Neural progenitor cell (in vitro differentiated cells): ENCODE measurements at regions not wholly inside any gene's neighbourhood (a gene's known extent, or its start where the extent isn't known, plus 50 kb on each side); places are given as distances from the start of the nearest gene placed in this dataset.

Source experiments
- DNase-seq: peaks from one replicate; pipeline ENCODE4 v3.0.0-alpha.2; 2016; ENCODE audit warnings: low spot score
- H2AFZ ChIP-seq: fragments of 200-600 bp; sonication (generic); replicated peaks from 2 replicates; pipeline ENCODE4 v1.6.1; 2016; ENCODE audit warnings: antibody characterized with exemption
- H3F3A ChIP-seq: fragments of 200-600 bp; sonication (generic); 2 replicates; pipeline ENCODE4 v1.6.1; 2016; ENCODE audit warnings: antibody characterized with exemption, low read depth
- H3K27ac ChIP-seq: fragments of 200-600 bp; sonication (generic); 2 replicates; pipeline ENCODE4 v1.5.1; 2016; ENCODE audit warnings: mild to moderate bottlenecking
- H3K27me3 ChIP-seq: fragments of 200-600 bp; sonication (generic); 2 replicates; pipeline ENCODE4 v1.6.1; 2016; ENCODE audit warnings: mild to moderate bottlenecking, moderate library complexity
- H3K36me3 ChIP-seq: fragments of 200-600 bp; sonication (generic); 2 replicates; pipeline ENCODE4 v1.5.1; 2016
- H3K4me1 ChIP-seq: fragments of 200-600 bp; sonication (generic); 2 replicates; pipeline ENCODE4 v1.6.1; 2016; ENCODE audit warnings: mixed run types
- H3K4me2 ChIP-seq: fragments of 200-600 bp; sonication (generic); 2 replicates; pipeline ENCODE4 v1.6.1; 2016
- H3K4me3 ChIP-seq: fragments of 200-600 bp; sonication (generic); 2 replicates; pipeline ENCODE4 v1.5.1; 2016
- H3K79me2 ChIP-seq: fragments of 200-600 bp; sonication (generic); 2 replicates; pipeline ENCODE4 v1.6.1; 2016; ENCODE audit warnings: low read depth
- H3K9ac ChIP-seq: fragments of 200-600 bp; sonication (generic); 2 replicates; pipeline ENCODE4 v1.6.1; 2016
- H3K9me3 ChIP-seq: fragments of 200-600 bp; sonication (generic); 2 replicates; pipeline ENCODE4 v1.5.1; 2016; ENCODE audit warnings: low read depth
- H4K20me1 ChIP-seq: fragments of 200-600 bp; sonication (generic); 2 replicates; pipeline ENCODE4 v1.6.1; 2016; ENCODE audit warnings: low read depth
- H3K27ac Mint-ChIP-seq: 3 replicates; pipeline ENCODE4 v1.8.0; 2021; ENCODE audit warnings: mixed read lengths
- H3K27me3 Mint-ChIP-seq: 2 replicates; pipeline ENCODE4 v1.8.0; 2022; ENCODE audit warnings: low read depth, mild to moderate bottlenecking, inconsistent platforms, moderate library complexity, mixed read lengths; ENCODE audit not compliant: insufficient read depth
- H3K36me3 Mint-ChIP-seq: 3 replicates; pipeline ENCODE4 v1.8.0; 2021; ENCODE audit warnings: mixed read lengths
- H3K4me1 Mint-ChIP-seq: 3 replicates; pipeline ENCODE4 v1.8.0; 2021; ENCODE audit warnings: mixed read lengths
- H3K4me3 Mint-ChIP-seq: 3 replicates; pipeline ENCODE4 v1.8.0; 2021; ENCODE audit warnings: mild to moderate bottlenecking, moderate library complexity, mixed read lengths
- H3K9me3 Mint-ChIP-seq: 3 replicates; pipeline ENCODE4 v1.8.0; 2020; ENCODE audit warnings: mixed read lengths
- EZH2 ChIP-seq: fragments of 200-600 bp; sonication (generic); IDR thresholded peaks from 2 replicates; pipeline ENCODE4 v1.6.1; 2017; ENCODE audit warnings: antibody characterized with exemption, mild to moderate bottlenecking, moderate library complexity
- EZH2phosphoT487 ChIP-seq: fragments of 200-600 bp; sonication (generic); IDR thresholded peaks from 2 replicates; pipeline ENCODE4 v1.6.1; 2017; ENCODE audit warnings: antibody characterized with exemption
- TF ChIP-seq, protein P1 (sequence below): fragments of 200-600 bp; sonication (generic); IDR thresholded peaks from 2 replicates; pipeline ENCODE4 v1.5.1; 2017; ENCODE audit warnings: antibody characterized with exemption, mild to moderate bottlenecking

DNA sequence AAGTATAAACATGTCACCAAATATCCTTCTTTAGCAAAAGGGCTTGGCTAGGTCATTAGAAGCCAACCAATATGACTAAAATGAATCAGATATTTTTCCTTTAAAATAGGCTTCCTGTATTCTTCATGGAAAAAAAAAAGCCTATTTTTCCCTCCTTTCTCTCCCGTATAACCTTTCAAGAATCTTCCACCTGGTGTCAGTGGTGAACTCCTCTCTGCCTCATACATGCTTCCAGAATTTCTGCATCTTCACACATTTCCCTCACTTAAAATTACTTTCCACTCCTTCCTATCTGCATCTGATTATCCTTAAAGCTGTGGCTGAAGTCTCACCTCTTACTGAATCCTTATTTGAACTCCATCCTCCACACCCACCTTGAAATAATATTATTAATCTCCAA is 116.9 kb upstream of the FANCL start:
- H3K79me2 ChIP-seq = no peaks in the 10 kb centered on the region
- no peaks in the 10 kb centered on the region for H3K9me3 Mint-ChIP-seq
- no peak overlapping the region for H3K4me3 ChIP-seq
- no peak overlapping the region for H3K9ac ChIP-seq
- no peaks in the 10 kb centered on the region for H3K27me3 Mint-ChIP-seq
- H3F3A ChIP-seq = no peaks in the 10 kb centered on the region
- no peaks in the 10 kb centered on the region for H3K4me1 Mint-ChIP-seq
- DNase-seq = no peak
- no peaks in the 10 kb centered on the region for H4K20me1 ChIP-seq
- no peaks in the 10 kb centered on the region for H3K36me3 Mint-ChIP-seq
- H3K4me2 ChIP-seq = no peak overlapping the region
- TF ChIP-seq EZH2 = no peak
- TF ChIP-seq, protein P1, sequence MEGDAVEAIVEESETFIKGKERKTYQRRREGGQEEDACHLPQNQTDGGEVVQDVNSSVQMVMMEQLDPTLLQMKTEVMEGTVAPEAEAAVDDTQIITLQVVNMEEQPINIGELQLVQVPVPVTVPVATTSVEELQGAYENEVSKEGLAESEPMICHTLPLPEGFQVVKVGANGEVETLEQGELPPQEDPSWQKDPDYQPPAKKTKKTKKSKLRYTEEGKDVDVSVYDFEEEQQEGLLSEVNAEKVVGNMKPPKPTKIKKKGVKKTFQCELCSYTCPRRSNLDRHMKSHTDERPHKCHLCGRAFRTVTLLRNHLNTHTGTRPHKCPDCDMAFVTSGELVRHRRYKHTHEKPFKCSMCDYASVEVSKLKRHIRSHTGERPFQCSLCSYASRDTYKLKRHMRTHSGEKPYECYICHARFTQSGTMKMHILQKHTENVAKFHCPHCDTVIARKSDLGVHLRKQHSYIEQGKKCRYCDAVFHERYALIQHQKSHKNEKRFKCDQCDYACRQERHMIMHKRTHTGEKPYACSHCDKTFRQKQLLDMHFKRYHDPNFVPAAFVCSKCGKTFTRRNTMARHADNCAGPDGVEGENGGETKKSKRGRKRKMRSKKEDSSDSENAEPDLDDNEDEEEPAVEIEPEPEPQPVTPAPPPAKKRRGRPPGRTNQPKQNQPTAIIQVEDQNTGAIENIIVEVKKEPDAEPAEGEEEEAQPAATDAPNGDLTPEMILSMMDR = no peak
- TF ChIP-seq EZH2phosphoT487 = no peak
- no peak overlapping the region for H3K27ac Mint-ChIP-seq
- H3K27me3 ChIP-seq = no peaks in the 10 kb centered on the region
- H3K9me3 ChIP-seq = no peaks in the 10 kb centered on the region
- no peaks in the 10 kb centered on the region for H3K36me3 ChIP-seq
- H3K4me3 Mint-ChIP-seq = no peak overlapping the region
- no peak overlapping the region for H3K27ac ChIP-seq
- H3K4me1 ChIP-seq = no peaks in the 10 kb centered on the region
- H2AFZ ChIP-seq = no peak overlapping the region

DNA sequence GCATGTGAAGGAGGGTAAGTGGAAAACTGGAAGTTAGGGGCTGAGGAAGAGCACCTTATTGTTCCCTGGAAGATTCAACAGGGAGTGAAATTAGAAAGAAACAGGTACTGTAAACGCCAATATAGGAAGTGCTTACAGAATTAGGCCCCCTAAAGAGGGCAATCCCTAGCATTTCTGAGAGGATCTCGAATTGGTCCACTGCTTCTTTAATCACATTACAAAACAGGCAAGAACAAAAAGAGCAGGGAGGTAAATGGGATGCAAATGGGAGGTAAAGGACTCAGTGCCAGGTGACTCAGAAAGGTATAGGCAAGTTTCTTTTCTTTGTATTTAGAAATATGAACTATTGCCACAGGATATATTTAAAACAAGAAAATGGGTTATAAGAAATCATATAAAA is 116.4 kb upstream of the FANCL start:
- Mint-ChIP-seq H3K4me3 (no peak overlapping the region), H3K36me3 (no peaks in the 10 kb centered on the region), H3K27me3 (no peaks in the 10 kb centered on the region), H3K4me1 (no peaks in the 10 kb centered on the region), H3K27ac (no peak overlapping the region), H3K9me3 (no peaks in the 10 kb centered on the region)
- no peaks in the 10 kb centered on the region for H3K4me1 ChIP-seq
- no peaks in the 10 kb centered on the region for H3K36me3 ChIP-seq
- no peak overlapping the region for H3K27ac ChIP-seq
- H4K20me1 ChIP-seq = no peaks in the 10 kb centered on the region
- H2AFZ ChIP-seq = no peak overlapping the region
- H3K9ac ChIP-seq = no peak overlapping the region
- no peak overlapping the region for H3K4me2 ChIP-seq
- peak; percentile 28 for DNase-seq
- H3K27me3 ChIP-seq = no peaks in the 10 kb centered on the region
- H3K4me3 ChIP-seq = no peak overlapping the region
- no peaks in the 10 kb centered on the region for H3F3A ChIP-seq
- TF ChIP-seq EZH2 (no peak), EZH2phosphoT487 (no peak)
- H3K79me2 ChIP-seq = no peaks in the 10 kb centered on the region
- no peaks in the 10 kb centered on the region for H3K9me3 ChIP-seq

DNA sequence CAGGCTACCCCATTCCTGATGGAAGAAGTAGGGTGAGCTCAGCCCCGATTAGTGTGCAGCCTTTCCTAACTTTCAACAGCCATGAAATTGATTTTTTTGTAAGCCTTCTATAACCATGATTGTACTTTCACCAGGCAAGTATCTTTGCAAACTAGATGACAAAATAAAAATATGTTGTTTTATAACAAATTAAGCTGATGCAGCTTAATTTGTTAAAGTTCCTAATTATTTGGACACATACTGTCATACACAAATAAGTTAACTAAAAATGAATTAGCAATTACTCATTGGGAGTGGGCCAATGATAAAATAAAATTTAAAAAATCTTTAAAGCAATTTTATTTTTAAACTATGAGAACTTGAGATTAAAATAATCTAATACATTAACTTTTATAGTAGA is 113.1 kb upstream of the FANCL start:
- Histone ChIP-seq H3K27me3 (no peaks in the 10 kb centered on the region), H3K4me1 (no peaks in the 10 kb centered on the region), H3K9ac (no peak overlapping the region), H3K4me2 (no peak overlapping the region), H3K4me3 (no peak overlapping the region), H3F3A (no peaks in the 10 kb centered on the region), H2AFZ (no peak overlapping the region), H3K9me3 (no peaks in the 10 kb centered on the region), H3K79me2 (no peaks in the 10 kb centered on the region), H3K27ac (no peak overlapping the region), H3K36me3 (no peaks in the 10 kb centered on the region), H4K20me1 (no peaks in the 10 kb centered on the region)
- no peak overlapping the region for H3K27ac Mint-ChIP-seq
- DNase-seq = no peak
- no peaks in the 10 kb centered on the region for H3K27me3 Mint-ChIP-seq
- H3K4me3 Mint-ChIP-seq = no peak overlapping the region
- TF ChIP-seq EZH2 = no peak
- no peak for TF ChIP-seq EZH2phosphoT487
- TF ChIP-seq, protein P1 = no peak
- no peaks in the 10 kb centered on the region for H3K36me3 Mint-ChIP-seq
- no peaks in the 10 kb centered on the region for H3K4me1 Mint-ChIP-seq
- H3K9me3 Mint-ChIP-seq = no peaks in the 10 kb centered on the region

DNA sequence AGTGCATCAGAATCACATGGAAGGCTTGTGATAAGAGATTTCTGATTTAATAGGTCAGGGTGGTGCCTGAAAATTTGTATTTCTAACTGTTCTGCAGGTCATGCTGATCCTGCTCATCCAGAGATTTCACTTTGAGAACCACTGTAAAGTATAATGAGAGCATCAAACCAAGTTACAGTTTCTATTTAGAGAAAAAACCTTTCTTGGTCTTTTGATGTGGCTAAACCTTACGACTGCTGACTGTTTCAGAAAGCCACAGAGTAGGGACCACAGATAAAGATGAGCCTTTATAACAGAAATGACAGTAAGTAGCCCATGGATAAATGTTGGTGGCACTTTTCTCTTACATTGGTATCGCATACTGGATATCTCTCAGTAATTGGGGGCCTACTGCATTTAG is 109.4 kb upstream of the FANCL start:
- Histone ChIP-seq H3K79me2 (no peaks in the 10 kb centered on the region), H3K36me3 (no peaks in the 10 kb centered on the region), H3K4me1 (no peaks in the 10 kb centered on the region), H4K20me1 (no peaks in the 10 kb centered on the region), H3F3A (no peaks in the 10 kb centered on the region), H3K27ac (no peak overlapping the region), H3K4me3 (no peak overlapping the region), H3K9me3 (no peaks in the 10 kb centered on the region), H3K9ac (no peak overlapping the region), H3K4me2 (no peak overlapping the region), H2AFZ (no peak overlapping the region), H3K27me3 (no peaks in the 10 kb centered on the region)
- Mint-ChIP-seq H3K27ac (no peak overlapping the region), H3K4me3 (no peak overlapping the region), H3K27me3 (no peaks in the 10 kb centered on the region), H3K36me3 (no peaks in the 10 kb centered on the region), H3K9me3 (no peaks in the 10 kb centered on the region), H3K4me1 (no peaks in the 10 kb centered on the region)
- TF ChIP-seq EZH2phosphoT487 (no peak), EZH2 (no peak)
- TF ChIP-seq, protein P1 = no peak
- DNase-seq = no peak
